GM23338 (cell line): ENCODE measurements at regions not wholly inside any gene's neighbourhood (a gene's known extent, or its start where the extent isn't known, plus 50 kb on each side); places are given as distances from the start of the nearest gene placed in this dataset.

Experiments
- CTCF ChIP-seq, 2 experiments: fragments of 200-600 bp in 1 of 2; sonication (generic) in 1 of 2; conservative IDR thresholded peaks; 2 replicates each; pipeline versions ENCODE4 v1.5.1 to v1.6.1; 2016 to 2017; ENCODE audit warnings: antibody characterized with exemption in 2 of 2, low read depth in 2 of 2, mild to moderate bottlenecking in 2 of 2, moderate library complexity in 1 of 2
- EZH2 ChIP-seq: fragments of 200-600 bp; sonication (generic); IDR thresholded peaks from one replicate; pipeline ENCODE4 v1.8.0; 2017; ENCODE audit warnings: antibody characterized with exemption, mild to moderate bottlenecking, low read depth; ENCODE audit not compliant: unreplicated experiment
- EZH2phosphoT487 ChIP-seq: fragments of 200-600 bp; sonication (generic); IDR thresholded peaks from one replicate; pipeline ENCODE4 v1.8.1; 2018; ENCODE audit warnings: antibody characterized with exemption; ENCODE audit not compliant: unreplicated experiment
- POLR2AphosphoS5 ChIP-seq: IDR thresholded peaks from 2 replicates; pipeline ENCODE4 v1.6.1; 2016; ENCODE audit warnings: antibody characterized with exemption, low read depth
- STAT1 ChIP-seq: IDR thresholded peaks from one replicate; pipeline ENCODE4 v1.6.1; 2016; ENCODE audit warnings: antibody characterized with exemption; ENCODE audit not compliant: unreplicated experiment
- ZNF114 ChIP-seq: fragments of 250-450 bp; sonication (Bioruptor Pico); IDR thresholded peaks from 2 replicates; pipeline ENCODE4 v1.5.0; 2020; ENCODE audit warnings: mild to moderate bottlenecking, moderate library complexity
- ZNF462 ChIP-seq: fragments of 250-450 bp; sonication (Bioruptor Pico); IDR thresholded peaks from 2 replicates; pipeline ENCODE4 v1.5.0; 2020; ENCODE audit warnings: mild to moderate bottlenecking, moderate library complexity

- TF ChIP-seq ZNF462 (CRISPR knock-in tag) (no peak), EZH2 (no peak), POLR2AphosphoS5 (no peak), CTCF (conservative IDR thresholded peaks at IDR 0.05; ENCODE audit: low read depth in 2 of 2) (no peak), EZH2phosphoT487 (no peak), STAT1 (no peak), ZNF114 (no peak)
These were observed 52.9 kb upstream of the SEC14L1 start (continued) for GRCh38 chr17:77087650-77088454.
